Adrenal gland (tissue), 5 donors: ENCODE measurements at regions not wholly inside any gene's neighbourhood (a gene's known extent, or its start where the extent isn't known, plus 50 kb on each side); places are given as distances from the start of the nearest gene placed in this dataset.

Experiments
- POLR2A ChIP-seq, 2 donors: fragments of 450-650 bp; IDR thresholded peaks; one replicate each; pipeline ENCODE4 v1.6.1; 2017; ENCODE audit warnings: antibody characterized with exemption in 2 of 2, mild to moderate bottlenecking in 2 of 2, moderate library complexity in 1 of 2
- TF ChIP-seq, protein P1 (sequence below), 6 experiments: fragments of 450-650 bp in 4 of 6; fragments of 200-600 bp in 2 of 6; sonication (generic) in 1 of 6; IDR thresholded peaks; 1 replicate in 5 of 6; 2 replicates in 1 of 6; pipeline versions ENCODE4 v1.5.1 to v1.8.0; 2016 to 2021; ENCODE audit warnings: antibody characterized with exemption in 6 of 6, mild to moderate bottlenecking in 2 of 6, moderate library complexity in 1 of 6
- donor health status: DM: no; HTN: no; CAD: no.

DNA sequence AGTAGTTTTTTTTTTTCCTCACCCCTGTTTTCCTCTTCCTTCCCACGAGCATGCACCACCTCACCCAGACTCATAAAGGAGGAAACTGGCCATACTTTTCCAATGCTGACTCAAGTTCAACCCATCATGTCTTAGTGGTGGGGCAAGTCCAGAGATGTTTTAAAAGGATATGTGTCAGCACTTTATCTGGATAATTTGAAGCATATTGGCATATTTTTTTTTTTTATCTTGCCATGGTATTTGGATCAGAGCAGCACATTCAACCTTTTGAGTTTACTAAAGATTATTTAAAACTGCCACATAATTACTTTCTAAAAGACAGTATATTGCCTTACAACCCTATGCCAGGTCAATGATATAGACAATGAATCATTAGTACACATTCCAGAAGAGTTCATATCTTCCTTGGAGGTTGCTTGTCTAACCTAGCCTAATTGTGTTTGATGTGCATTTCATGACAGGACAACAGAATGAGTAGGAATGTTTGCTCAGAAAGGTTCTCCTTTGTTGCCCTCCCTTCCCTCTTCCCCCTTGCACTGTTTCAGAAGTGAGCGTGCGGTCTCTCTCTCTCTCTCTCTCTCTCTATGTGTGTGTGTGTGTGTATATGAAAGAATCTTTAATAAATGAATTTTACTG, 950.7 kb upstream of the FAM98A start:
- TF ChIP-seq, protein P1, sequence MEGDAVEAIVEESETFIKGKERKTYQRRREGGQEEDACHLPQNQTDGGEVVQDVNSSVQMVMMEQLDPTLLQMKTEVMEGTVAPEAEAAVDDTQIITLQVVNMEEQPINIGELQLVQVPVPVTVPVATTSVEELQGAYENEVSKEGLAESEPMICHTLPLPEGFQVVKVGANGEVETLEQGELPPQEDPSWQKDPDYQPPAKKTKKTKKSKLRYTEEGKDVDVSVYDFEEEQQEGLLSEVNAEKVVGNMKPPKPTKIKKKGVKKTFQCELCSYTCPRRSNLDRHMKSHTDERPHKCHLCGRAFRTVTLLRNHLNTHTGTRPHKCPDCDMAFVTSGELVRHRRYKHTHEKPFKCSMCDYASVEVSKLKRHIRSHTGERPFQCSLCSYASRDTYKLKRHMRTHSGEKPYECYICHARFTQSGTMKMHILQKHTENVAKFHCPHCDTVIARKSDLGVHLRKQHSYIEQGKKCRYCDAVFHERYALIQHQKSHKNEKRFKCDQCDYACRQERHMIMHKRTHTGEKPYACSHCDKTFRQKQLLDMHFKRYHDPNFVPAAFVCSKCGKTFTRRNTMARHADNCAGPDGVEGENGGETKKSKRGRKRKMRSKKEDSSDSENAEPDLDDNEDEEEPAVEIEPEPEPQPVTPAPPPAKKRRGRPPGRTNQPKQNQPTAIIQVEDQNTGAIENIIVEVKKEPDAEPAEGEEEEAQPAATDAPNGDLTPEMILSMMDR (IDR thresholded peaks at IDR 0.05), result no peak
- no peak for TF ChIP-seq POLR2A (IDR thresholded peaks at IDR 0.05)
